Lower lobe of right lung (tissue), 2 donors: ENCODE measurements at regions not wholly inside any gene's neighbourhood (a gene's known extent, or its start where the extent isn't known, plus 50 kb on each side); places are given as distances from the start of the nearest gene placed in this dataset.

Source experiments
- ATAC-seq, 2 donors: fragments of 200-7000 bp; cut with Tn5 transposase; one replicate each; pipeline ENCODE4 v1.9.1; 2020 to 2022; ENCODE audit warnings: mild to moderate bottlenecking in 2 of 2, moderate library complexity in 2 of 2
- DNase-seq: peaks from one replicate; pipeline ENCODE4 v3.0.0-alpha.2; 2020
- H3K27ac ChIP-seq: fragments of 200-600 bp; one replicate; pipeline ENCODE4 v1.8.0; 2022
- H3K27me3 ChIP-seq: fragments of 200-600 bp; one replicate; pipeline ENCODE4 v1.8.0; 2022; ENCODE audit warnings: low read depth
- H3K36me3 ChIP-seq: fragments of 200-600 bp; one replicate; pipeline ENCODE4 v1.8.0; 2022; ENCODE audit warnings: mild to moderate bottlenecking
- H3K4me1 ChIP-seq: fragments of 200-600 bp; one replicate; pipeline ENCODE4 v1.8.0; 2022
- H3K4me3 ChIP-seq: fragments of 200-600 bp; one replicate; pipeline ENCODE4 v1.8.0; 2022; ENCODE audit warnings: mild to moderate bottlenecking
- H3K9me3 ChIP-seq: fragments of 200-600 bp; one replicate; pipeline ENCODE4 v1.8.0; 2022
- intact Hi-C: fragments of 100-400 bp; cut with DNase I; formaldehyde crosslinking; loops from one replicate; pipeline ENCODE4 v1.11.0; 2022
- TF ChIP-seq, protein P1 (sequence below): fragments of 200-600 bp; IDR thresholded peaks from one replicate; pipeline ENCODE4 v1.8.0; 2022; ENCODE audit warnings: antibody characterized with exemption, mild to moderate bottlenecking
- donor health status: DM: no; HTN: yes; CAD: no; lungs with severe emphysema.

DNA sequence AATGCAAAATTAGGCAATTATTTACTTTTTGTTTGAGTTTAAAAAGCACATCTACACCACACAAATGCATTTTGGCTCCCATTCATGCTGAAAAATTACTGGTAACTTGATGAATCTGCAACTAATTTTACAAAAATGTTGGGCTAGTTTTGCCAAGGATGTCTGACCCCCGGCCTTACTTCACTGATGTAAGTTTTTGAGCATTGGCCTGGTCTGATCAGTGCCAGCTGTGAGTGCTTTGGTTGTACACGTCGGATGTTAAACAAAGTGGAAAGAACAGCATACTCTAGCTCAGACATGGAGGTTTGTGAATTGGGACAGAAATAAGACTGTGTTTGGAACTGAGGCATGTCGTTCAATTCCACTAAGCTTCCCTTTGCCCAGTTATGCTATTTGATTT, 1044.2 kb downstream of the TLE4 start:
- no peaks in the 10 kb centered on the region for H3K4me1 ChIP-seq
- no peak for ATAC-seq
- TF ChIP-seq, protein P1, sequence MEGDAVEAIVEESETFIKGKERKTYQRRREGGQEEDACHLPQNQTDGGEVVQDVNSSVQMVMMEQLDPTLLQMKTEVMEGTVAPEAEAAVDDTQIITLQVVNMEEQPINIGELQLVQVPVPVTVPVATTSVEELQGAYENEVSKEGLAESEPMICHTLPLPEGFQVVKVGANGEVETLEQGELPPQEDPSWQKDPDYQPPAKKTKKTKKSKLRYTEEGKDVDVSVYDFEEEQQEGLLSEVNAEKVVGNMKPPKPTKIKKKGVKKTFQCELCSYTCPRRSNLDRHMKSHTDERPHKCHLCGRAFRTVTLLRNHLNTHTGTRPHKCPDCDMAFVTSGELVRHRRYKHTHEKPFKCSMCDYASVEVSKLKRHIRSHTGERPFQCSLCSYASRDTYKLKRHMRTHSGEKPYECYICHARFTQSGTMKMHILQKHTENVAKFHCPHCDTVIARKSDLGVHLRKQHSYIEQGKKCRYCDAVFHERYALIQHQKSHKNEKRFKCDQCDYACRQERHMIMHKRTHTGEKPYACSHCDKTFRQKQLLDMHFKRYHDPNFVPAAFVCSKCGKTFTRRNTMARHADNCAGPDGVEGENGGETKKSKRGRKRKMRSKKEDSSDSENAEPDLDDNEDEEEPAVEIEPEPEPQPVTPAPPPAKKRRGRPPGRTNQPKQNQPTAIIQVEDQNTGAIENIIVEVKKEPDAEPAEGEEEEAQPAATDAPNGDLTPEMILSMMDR: no peak
- intact Hi-C loops: no loop called here
- H3K9me3 ChIP-seq: no peaks in the 10 kb centered on the region
- no peak overlapping the region for H3K4me3 ChIP-seq
- H3K36me3 ChIP-seq: no peaks in the 10 kb centered on the region
- no peaks in the 10 kb centered on the region for H3K27me3 ChIP-seq
- DNase-seq: no peak
- no peak overlapping the region for H3K27ac ChIP-seq

DNA sequence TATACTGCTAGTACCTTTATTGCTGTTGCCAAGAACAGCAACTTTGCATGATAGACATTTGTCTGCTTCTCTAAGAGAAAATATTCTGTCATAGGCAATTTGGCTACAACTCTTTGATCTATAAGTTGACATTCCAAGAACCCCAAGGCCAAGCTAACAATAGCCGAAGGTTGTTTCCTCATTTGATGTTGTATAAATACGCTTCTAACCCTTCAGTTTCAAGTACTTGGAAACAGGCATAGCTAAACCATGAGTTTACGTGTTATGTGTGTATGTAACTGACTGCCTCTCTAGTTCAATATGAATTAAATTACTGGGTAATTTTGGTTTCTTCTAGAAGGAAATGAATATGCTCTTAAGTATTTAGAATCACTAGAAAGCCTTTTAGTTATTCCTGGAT, 1034.0 kb downstream of the TLE4 start:
- Histone ChIP-seq H3K9me3 (no peaks in the 10 kb centered on the region), H3K4me1 (no peaks in the 10 kb centered on the region), H3K4me3 (no peak overlapping the region), H3K36me3 (no peaks in the 10 kb centered on the region), H3K27me3 (no peaks in the 10 kb centered on the region), H3K27ac (no peak overlapping the region)
- ATAC-seq: no peak
- DNase-seq: no peak
- intact Hi-C loops: no loop called here
- TF ChIP-seq, protein P1: no peak

DNA sequence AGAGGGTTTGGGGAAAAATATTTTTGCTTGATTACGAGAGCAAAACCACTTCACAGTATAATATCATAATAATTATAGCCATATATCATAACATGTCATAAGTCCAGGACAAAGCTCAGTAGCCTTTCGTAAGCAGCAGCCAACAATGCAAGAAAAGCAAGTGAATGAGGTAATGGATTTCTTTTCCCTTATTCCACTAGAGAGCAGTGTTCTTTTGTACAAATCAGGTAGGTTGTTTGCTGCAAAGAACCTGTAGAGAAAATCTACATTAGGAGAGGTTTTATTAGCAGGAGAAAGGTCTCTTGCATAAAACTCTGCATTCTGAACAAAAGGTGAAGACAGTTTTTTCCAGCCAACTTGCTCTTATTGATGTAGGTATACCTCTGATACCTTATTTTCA, 1033.4 kb downstream of the TLE4 start:
- TF ChIP-seq, protein P1: no peak
- DNase-seq: no peak
- Histone ChIP-seq H3K27me3 (no peaks in the 10 kb centered on the region), H3K27ac (no peak overlapping the region), H3K9me3 (no peaks in the 10 kb centered on the region), H3K4me3 (no peak overlapping the region), H3K4me1 (no peaks in the 10 kb centered on the region), H3K36me3 (no peaks in the 10 kb centered on the region)
- no peak for ATAC-seq
- intact Hi-C loops: no loop called here

DNA sequence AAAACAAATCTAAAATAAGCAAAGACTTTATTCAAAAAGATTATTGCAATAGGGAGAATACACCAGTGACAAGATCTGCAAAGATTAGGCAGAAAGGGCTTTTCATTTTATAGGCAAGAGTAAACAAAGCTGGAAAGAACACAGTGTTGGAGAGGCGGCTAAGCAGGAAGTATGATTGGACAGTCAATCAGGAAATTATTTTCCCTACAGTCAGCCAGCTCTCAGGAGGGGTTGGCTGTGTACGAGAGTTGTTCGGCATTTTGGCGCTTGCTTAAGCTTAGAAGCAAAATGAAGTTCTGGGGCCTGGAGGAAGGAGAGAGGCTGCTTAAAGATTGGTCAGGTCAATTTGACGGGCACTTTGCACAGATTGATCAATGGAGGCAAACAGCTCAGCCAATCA, 1030.5 kb downstream of the TLE4 start:
- intact Hi-C loops: no loop called here
- DNase-seq: no peak
- Histone ChIP-seq H3K36me3 (no peaks in the 10 kb centered on the region), H3K9me3 (no peaks in the 10 kb centered on the region), H3K4me3 (no peak overlapping the region), H3K4me1 (no peaks in the 10 kb centered on the region), H3K27ac (no peak overlapping the region), H3K27me3 (no peaks in the 10 kb centered on the region)
- no peak for ATAC-seq
- TF ChIP-seq, protein P1: no peak

DNA sequence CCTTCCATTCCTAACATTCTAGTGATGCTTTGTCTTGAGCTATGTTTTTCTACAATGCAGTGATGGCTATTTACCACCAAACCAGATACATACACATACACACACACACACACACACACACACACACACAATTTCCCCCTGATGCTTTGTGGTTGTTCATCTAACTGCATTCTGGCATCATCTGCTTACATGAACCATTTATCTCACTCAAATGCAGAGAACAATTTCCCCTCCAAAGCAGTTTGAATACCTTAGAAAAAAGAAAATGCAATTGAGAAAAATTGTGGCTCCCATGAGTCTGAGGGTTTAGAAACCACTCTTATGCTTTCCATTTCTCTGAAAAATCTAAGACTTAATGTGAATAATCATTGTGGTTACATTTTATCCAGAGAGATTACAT, 1024.8 kb downstream of the TLE4 start:
- Histone ChIP-seq H3K9me3 (no peaks in the 10 kb centered on the region), H3K27ac (no peak overlapping the region), H3K27me3 (no peaks in the 10 kb centered on the region), H3K4me3 (no peak overlapping the region), H3K4me1 (no peaks in the 10 kb centered on the region), H3K36me3 (no peaks in the 10 kb centered on the region)
- ATAC-seq (no peak), DNase-seq (no peak)
- intact Hi-C loops: no loop called here
- TF ChIP-seq, protein P1: no peak

DNA sequence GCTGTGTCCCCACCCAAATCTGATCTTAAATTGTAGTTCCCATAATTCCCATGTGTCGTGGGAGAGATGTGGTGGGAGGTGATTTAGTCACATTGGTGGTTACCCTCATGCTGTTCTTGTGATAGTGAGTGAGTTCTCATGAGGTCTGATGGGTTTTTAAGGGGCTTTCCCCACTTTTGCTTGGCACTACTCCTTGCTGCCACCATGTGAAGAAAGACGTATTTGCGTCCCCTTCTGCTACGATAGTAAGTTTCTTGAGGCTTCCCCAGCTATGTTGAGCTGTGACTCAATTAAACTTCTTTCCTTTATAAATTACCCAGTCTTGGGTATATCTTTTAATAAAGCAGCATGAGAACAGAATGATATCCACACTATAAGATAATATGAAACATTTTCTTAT, 1023.4 kb downstream of the TLE4 start:
- no peak for ATAC-seq
- no peak for DNase-seq
- H3K36me3 ChIP-seq: no peaks in the 10 kb centered on the region
- no peak overlapping the region for H3K27ac ChIP-seq
- no peak overlapping the region for H3K4me3 ChIP-seq
- TF ChIP-seq, protein P1: no peak
- H3K27me3 ChIP-seq: no peaks in the 10 kb centered on the region
- intact Hi-C loops: no loop called here
- H3K4me1 ChIP-seq: no peaks in the 10 kb centered on the region
- no peaks in the 10 kb centered on the region for H3K9me3 ChIP-seq
